ENCODE measurements at regions not wholly inside any gene's neighbourhood (a gene's known extent, or its start where the extent isn't known, plus 50 kb on each side); places are given as distances from the start of the nearest gene placed in this dataset.

DNA sequence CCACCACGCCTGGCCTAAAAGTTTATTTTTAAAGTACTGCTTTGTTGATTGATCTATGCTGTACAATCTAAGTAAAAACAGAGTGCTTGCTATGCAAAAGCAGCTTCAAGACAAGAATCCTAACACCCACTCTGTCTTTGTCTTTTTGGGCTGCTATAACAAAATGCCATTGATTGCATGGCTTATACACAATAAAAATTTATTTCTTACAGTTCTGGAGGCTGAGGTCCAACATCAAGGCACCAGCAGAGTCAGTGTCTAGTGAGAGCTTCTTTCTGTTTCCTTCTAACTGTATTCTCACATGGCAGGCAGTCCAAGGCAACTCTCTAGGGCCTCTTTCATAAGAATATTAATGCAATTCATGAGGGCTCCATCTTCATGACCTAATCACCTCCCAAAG is 63.6 kb upstream of the GJA5 start:
- in situ Hi-C loops (cut with MboI; ENCODE audit: low sequenced_read_pairs, unreplicated experiment) = no loop called here
- no peak for DNase-seq (ENCODE audit: low spot score)
- TF ChIP-seq, protein P1, sequence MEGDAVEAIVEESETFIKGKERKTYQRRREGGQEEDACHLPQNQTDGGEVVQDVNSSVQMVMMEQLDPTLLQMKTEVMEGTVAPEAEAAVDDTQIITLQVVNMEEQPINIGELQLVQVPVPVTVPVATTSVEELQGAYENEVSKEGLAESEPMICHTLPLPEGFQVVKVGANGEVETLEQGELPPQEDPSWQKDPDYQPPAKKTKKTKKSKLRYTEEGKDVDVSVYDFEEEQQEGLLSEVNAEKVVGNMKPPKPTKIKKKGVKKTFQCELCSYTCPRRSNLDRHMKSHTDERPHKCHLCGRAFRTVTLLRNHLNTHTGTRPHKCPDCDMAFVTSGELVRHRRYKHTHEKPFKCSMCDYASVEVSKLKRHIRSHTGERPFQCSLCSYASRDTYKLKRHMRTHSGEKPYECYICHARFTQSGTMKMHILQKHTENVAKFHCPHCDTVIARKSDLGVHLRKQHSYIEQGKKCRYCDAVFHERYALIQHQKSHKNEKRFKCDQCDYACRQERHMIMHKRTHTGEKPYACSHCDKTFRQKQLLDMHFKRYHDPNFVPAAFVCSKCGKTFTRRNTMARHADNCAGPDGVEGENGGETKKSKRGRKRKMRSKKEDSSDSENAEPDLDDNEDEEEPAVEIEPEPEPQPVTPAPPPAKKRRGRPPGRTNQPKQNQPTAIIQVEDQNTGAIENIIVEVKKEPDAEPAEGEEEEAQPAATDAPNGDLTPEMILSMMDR (IDR thresholded peaks at IDR 0.05; ENCODE audit: borderline replicate concordance, control extremely low read depth, extremely low read depth, insufficient read depth, missing control alignments) = no peak

DNA sequence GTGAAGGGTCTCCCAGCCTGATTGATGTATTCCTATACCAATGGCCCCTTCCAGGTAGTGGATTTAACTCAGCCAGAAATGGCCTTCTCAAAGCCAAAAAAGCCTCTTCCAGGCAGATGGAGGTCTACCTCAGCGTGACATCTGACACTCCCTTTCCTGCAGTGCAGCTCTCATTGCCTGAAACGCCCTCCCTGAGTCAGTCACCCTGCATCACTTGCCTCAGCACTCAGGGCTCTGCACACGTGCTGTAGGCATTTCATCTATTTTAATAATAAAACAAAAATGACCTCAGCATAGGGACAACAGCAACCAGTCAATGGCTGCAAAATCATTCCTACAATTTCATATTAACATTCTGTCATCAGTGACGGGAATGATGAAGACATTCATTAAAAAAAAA is 64.4 kb upstream of the GJA5 start:
- in situ Hi-C loops (cut with MboI; ENCODE audit: low sequenced_read_pairs, unreplicated experiment) = no loop called here
- TF ChIP-seq, protein P1 (IDR thresholded peaks at IDR 0.05; ENCODE audit: borderline replicate concordance, control extremely low read depth, extremely low read depth, insufficient read depth, missing control alignments) = no peak

DNA sequence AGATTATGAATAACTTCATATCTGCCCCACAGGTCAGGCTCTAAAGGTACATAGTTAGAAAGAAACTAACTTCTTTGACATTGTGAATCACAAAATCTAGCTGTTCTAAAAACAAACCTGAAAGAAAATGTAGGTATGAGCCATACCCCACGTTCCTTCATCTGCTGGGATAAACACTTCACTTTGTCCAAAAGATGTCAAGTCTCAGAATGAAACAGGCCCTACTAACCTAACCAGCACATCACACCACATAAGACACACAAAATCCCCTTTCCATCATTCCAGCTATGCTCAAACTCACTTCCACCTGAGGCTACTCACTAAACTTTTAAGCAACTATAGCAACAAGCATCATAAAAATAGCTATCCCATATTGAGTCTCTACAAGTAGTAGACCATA is 65.2 kb upstream of the GJA5 start:
- DNase-seq (ENCODE audit: low spot score) = no peak
- TF ChIP-seq, protein P1 (IDR thresholded peaks at IDR 0.05; ENCODE audit: borderline replicate concordance, control extremely low read depth, extremely low read depth, insufficient read depth, missing control alignments) = no peak
- in situ Hi-C loops (cut with MboI; ENCODE audit: low sequenced_read_pairs, unreplicated experiment) = no loop called here

More for the DNA sequence above, 64.4 kb upstream of the GJA5 start:
- no peak for DNase-seq (ENCODE audit: low spot score)

DNA sequence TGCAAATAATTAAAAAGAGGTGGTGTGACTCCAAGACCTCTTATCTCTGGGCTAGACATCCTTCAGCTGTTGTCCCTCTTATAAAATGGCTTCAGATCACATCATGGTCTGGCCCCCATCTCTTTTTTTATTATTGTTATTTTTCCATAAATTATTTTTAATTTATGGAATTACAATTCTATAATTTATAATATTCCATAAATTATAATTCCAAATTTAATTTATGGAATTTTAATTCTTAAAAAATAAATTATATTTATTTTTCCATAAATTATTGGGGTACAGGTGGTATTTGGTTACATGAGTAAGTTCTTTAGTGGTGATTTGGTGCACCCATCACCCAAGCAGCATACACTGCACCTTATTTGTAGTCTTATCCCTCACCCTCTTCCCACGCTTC is 65.9 kb upstream of the GJA5 start:
- no peak for DNase-seq (ENCODE audit: low spot score)
- TF ChIP-seq, protein P1 (IDR thresholded peaks at IDR 0.05; ENCODE audit: borderline replicate concordance, control extremely low read depth, extremely low read depth, insufficient read depth, missing control alignments) = no peak
- in situ Hi-C loops (cut with MboI; ENCODE audit: low sequenced_read_pairs, unreplicated experiment) = no loop called here

DNA sequence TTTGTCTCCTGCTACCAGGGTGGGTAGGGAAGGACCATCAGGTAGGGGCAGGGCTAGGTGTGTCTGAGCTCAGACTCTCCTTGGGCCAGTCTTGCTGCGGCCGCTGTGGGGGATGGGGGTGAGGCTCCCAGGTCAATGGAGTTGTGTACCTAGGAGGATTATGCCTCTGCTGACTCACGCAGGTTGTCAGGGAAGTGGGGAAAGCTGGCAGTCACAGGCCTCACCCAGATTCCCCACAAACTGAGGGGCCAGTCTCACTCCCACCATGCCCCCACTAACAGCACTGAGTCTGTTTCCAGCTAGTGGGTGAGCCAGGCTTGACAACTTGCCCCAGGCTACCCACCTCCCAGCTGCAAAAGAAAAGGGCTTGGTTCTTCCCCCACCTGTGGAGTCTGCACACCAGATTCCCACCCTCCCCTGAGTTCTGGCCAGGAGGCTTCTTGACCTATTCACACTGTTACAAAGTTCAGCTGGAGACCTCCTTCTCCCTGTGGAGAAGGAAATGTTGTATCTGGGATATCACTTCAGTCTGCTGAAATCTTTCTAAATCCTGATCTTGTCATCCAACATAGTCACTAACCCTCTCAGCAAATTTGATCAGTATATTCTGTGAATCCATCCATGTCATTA is 69.2 kb upstream of the GJA8 start:
- in situ Hi-C loops (cut with MboI; ENCODE audit: low sequenced_read_pairs, unreplicated experiment) = no loop called here
- TF ChIP-seq, protein P1 (IDR thresholded peaks at IDR 0.05; ENCODE audit: borderline replicate concordance, control extremely low read depth, extremely low read depth, insufficient read depth, missing control alignments) = no peak
- DNase-seq (ENCODE audit: low spot score) = no peak

DNA sequence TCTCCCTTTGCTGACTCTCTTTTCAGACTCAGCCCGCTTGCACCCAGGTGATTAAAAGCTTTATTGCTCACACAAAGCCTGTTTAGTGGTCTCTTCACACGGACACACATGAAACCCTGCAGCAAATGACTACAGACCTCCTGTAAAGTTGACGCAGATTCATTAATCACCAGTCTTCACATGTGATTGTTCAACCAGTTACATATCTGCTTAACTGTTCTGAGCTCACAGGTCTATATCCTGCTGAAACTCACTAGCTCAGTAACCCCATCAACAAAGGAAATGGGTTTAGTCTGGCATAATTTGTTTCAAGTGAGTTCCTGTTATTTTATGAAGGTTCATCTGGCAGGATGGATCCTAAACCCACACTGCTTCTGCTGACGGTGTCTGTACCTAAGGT is 68.4 kb upstream of the GJA8 start:
- in situ Hi-C loops (cut with MboI; ENCODE audit: low sequenced_read_pairs, unreplicated experiment) = no loop called here
- DNase-seq (ENCODE audit: low spot score) = no peak
- TF ChIP-seq, protein P1 (IDR thresholded peaks at IDR 0.05; ENCODE audit: borderline replicate concordance, control extremely low read depth, extremely low read depth, insufficient read depth, missing control alignments) = no peak
